ENCODE measurements at regions not wholly inside any gene's neighbourhood (a gene's known extent, or its start where the extent isn't known, plus 50 kb on each side); places are given as distances from the start of the nearest gene placed in this dataset.

- no peak for ATAC-seq
- TF ChIP-seq CREB5 (CRISPR knock-in tag; IDR thresholded peaks at IDR 0.05; ENCODE audit: low read depth): no peak
- TF ChIP-seq SNAI2 (CRISPR knock-in tag; IDR thresholded peaks at IDR 0.05): no peak
- no peak for TF ChIP-seq ZFP30 (CRISPR knock-in tag; IDR thresholded peaks at IDR 0.05)
- TF ChIP-seq TOX (CRISPR knock-in tag; IDR thresholded peaks at IDR 0.05; ENCODE audit: borderline replicate concordance): no peak
- no peak for TF ChIP-seq ZNF565 (CRISPR knock-in tag; conservative IDR thresholded peaks at IDR 0.05; ENCODE audit: low read depth)
- no peak for TF ChIP-seq ISL1 (CRISPR knock-in tag; IDR thresholded peaks at IDR 0.05)
- no peak for TF ChIP-seq GLIS3 (CRISPR knock-in tag; IDR thresholded peaks at IDR 0.05)
- TF ChIP-seq TCF4 (CRISPR knock-in tag; IDR thresholded peaks at IDR 0.05; ENCODE audit: borderline replicate concordance): no peak
- no peak for TF ChIP-seq POU6F1 (CRISPR knock-in tag; IDR thresholded peaks at IDR 0.05; ENCODE audit: borderline replicate concordance, low read depth)
- no peak for TF ChIP-seq ZNF8 (CRISPR knock-in tag; IDR thresholded peaks at IDR 0.05)
- TF ChIP-seq CSRNP3 (CRISPR knock-in tag; IDR thresholded peaks at IDR 0.05): no peak
- TF ChIP-seq ARNTL (CRISPR knock-in tag; IDR thresholded peaks at IDR 0.05; ENCODE audit: borderline replicate concordance, low read depth): no peak
- no peak for TF ChIP-seq PATZ1 (CRISPR knock-in tag; IDR thresholded peaks at IDR 0.05; ENCODE audit: borderline replicate concordance)
- TF ChIP-seq TSHZ2 (CRISPR knock-in tag; IDR thresholded peaks at IDR 0.05): no peak
- no peak for TF ChIP-seq BACH2 (CRISPR knock-in tag; IDR thresholded peaks at IDR 0.05; ENCODE audit: borderline replicate concordance)
These were observed 334.7 kb downstream of the INHBA start for GRCh38 chr7:41367967-41368882.

GRCh38 chr7:41351091-41351490, 351.8 kb downstream of the INHBA start:
- ATAC-seq: no peak
- TF ChIP-seq SNAI2 (CRISPR knock-in tag; IDR thresholded peaks at IDR 0.05): no peak
- no peak for TF ChIP-seq RARB (CRISPR knock-in tag; IDR thresholded peaks at IDR 0.05)
- no peak for TF ChIP-seq TCF4 (CRISPR knock-in tag; IDR thresholded peaks at IDR 0.05; ENCODE audit: borderline replicate concordance)

GRCh38 chr7:41346878-41347277, 356.0 kb downstream of the INHBA start:
- TF ChIP-seq GLIS3 (CRISPR knock-in tag; IDR thresholded peaks at IDR 0.05) (no peak), CSRNP3 (CRISPR knock-in tag; IDR thresholded peaks at IDR 0.05) (no peak), ZC3H10 (CRISPR knock-in tag; IDR thresholded peaks at IDR 0.05) (no peak), SNAI2 (CRISPR knock-in tag; IDR thresholded peaks at IDR 0.05) (no peak), BACH2 (CRISPR knock-in tag; IDR thresholded peaks at IDR 0.05; ENCODE audit: borderline replicate concordance) (no peak), PATZ1 (CRISPR knock-in tag; IDR thresholded peaks at IDR 0.05; ENCODE audit: borderline replicate concordance) (no peak)
- ATAC-seq: no peak

All from SK-N-SH treated with all-trans-retinoic acid at 6 μM for 48 hours (cell line).